DMS 273 (cell line): ENCODE measurements at regions not wholly inside any gene's neighbourhood (a gene's known extent, or its start where the extent isn't known, plus 50 kb on each side); places are given as distances from the start of the nearest gene placed in this dataset.
A peak's percentile ranks its signal among the peaks of the same experiment; 100 is the strongest.

Source experiments
- DNase-seq: peaks from one replicate; lab custom pipeline; 2025; ENCODE audit not compliant: unreplicated experiment; lab: John Stamatoyannopoulos, UW

DNA sequence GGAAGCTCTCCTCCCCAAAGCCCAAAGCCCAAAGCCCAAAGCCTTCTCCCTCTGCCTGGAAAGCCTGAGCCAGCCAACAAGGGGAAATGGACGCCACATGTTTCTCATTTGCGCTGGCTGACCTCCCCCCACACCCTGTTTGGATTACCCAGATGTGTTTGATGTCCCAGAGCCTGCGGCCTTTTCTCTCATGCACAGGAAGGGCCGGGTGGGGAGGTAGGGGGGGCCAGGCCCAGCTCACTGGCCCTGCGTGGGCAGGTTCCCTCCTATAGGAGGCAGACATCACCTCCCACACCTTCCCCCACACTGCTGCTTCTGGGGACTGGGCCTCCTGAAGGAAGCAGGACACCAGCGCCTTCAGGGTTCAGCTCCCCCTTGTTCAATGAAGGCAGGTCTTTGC lies 116.3 kb downstream of the NAV1 start:
- no peak for DNase-seq

DNA sequence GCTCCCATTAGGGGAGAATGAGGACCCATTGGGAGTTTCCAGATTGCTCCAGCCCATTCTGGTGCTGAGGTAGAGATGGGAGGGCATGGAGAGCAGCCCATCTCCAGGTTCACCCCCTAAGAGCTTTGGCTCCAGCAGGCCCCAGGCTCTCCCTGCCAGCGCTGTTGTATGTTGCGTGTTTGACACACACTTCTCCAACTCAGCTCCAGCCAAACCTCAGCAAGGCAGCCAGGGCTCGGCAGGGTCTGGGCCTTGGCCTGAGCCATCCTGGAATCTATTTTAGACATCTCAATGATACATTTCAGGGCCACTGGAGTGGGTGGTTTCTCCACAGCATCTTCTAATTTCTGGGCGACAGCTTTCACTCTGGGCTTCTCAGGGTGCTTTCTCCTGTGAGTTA lies 117.0 kb downstream of the NAV1 start:
- DNase-seq = no peak

DNA sequence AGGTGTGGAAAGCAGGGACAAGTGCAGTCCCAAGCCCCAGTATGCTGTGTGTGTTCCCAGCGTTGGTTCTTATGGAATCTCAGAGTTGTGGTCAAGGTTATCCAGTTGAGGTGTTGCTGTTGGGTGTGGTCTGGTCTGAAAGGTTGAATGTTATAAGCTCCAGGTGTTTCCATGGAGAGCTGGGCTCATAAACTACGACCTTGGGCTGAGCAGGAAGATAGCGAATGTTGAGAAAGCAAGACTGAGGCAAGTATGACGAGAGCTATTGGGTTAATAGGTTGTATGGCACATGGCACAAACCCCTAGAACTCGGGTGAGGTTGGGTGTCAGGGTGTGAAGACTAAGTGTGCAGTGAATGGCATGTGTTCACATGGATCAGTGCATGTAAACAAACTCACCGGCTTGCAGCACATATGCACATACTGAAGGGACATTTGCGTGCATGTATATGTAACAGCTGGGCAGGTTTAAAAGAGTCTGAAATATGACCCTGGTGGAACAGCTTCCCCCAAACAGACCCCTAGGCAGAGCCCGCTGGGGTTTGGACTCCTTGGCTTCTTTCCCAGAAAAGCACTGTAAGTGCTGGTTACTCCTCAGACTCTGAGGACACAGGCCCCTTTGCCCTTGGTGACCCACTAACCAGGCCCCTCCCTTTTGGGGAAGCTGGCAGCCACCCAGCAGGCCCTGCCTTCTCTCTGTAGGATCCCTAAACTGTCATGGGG lies 117.5 kb downstream of the NAV1 start:
- DNase-seq = peak; percentile 98

DNA sequence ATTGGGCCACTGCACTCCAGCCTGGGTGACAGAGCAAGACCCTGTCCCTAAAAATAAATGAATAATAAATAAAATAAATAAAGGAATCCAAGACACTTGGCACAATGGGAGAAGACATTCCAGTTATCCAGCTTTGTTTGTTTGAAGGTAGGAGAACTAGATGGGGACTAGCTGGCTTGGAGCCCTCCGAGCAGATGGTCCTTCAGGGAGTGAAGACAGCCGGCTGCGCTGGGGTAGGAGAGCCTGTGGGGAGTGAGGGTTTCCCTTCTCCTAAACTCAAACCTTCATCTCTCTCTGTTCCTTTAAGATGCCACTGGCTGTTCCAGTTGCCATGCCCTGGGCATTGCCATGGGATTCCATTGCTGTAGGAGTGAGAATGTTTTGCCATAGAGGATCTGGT lies 120.6 kb downstream of the NAV1 start:
- peak; percentile 91 for DNase-seq

DNA sequence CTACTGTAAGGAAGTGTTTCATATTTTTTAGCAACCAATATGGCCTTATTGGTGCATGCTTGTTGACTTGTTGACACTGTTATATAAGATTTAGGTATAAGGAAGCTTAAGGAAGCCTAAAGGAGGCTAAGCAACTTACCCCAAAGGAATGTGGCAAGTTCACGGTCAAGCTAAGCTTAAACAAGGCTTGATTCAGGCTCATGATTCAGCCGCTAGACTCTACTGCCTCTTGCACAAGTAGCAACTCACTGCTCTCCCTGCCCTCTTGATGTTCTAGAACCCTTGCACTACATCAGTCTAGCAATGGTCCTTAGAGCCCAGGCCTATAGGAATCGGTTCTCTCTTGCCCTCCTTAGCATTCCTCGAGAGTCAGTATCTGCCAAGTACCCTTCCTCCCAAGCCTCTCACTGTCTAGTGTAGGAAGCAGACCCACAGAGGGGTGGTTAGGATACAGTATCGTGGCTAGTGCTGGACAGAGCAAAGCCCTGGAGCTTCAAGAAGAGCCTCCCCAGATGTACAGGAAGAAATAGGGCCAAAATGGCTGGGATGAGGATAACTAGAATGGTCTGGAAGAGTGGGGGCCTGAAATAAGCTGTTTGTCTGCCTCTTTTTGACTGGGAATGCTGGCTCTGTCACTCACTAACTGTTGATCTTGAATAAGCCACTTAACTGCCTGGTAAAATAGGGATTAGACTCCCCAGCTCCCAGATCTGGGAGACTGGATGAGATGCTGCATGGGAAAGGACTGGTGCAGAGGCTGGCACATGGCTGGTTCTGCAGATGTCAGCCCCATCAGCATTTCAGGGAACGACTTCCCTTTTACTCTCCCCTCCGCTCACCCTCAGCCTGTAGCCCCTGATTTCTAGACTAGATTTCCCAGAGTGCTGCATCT lies 122.2 kb downstream of the NAV1 start:
- no peak for DNase-seq

DNA sequence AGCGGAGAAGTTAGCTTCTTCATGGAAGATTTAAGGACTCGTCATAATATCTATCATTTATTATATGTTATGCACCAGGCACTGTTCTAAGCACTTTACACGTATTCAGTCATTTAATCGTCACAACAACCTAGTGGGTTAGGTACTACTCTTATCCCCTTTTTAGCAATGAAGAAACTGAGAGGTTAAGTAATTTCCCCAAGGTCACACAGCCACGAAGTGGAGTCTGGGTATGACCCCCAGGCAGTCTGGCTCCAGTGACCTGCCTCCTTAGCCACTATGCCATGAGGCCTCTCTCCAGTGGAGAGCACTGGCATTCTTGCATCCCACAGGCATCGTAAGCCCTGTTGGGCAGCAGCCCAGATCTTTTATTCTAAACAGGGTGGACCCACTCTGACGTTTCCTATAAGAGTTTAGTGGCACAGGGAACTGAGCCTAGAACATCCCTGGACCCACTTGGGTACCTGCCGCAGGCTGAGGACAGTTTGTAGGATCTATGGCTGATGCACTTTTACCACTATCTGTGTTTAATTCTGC lies 123.0 kb downstream of the NAV1 start:
- DNase-seq = no peak

DNA sequence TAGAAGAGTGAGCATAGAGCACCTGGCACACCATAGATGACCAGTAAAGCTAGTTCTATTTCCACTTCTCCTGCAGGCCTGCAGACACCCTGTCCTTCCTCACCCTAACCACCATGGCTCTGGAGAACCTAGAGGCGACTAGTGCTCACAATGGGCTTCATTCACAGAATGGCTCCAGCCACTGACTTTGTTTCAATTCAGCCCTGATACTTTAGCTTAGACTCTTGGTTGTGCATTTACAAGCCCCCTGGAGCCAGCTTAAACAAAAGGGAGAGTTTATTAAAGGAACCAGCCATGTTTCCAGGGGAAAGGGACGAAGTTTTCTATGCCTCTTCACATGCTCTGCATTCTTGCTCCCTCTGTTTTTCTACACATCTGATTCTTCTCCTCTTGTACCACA lies 123.7 kb downstream of the NAV1 start:
- no peak for DNase-seq

DNA sequence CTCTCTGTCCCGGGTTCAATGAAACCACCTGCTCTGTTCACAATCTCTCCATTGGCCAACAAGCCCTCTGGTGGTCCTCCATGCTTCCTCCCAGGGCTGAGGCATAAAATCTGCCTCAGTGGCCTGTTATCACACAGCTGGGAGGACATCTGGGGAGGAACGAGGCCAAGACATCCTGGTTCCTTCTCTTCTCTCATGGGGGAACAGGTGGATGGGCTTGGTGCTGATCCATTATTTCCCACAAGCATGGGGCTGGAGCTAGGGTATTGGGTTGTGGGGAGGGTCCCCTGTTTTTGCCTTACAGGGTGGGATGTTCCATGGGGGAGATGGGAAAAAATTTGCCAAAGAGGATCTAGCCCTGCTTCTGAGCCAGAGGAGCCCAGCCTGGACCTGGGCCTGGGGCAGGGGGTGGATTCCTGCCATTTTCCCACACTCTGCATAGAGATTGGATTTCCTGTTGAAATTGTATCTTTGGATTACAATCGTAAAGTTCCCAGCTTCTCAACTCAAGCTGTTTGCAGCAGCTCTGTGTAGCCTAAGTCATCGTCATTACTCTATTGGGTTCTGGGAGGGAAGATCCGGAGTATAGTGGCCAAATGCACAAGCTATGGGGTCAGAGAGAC lies 124.7 kb downstream of the NAV1 start:
- DNase-seq = no peak

DNA sequence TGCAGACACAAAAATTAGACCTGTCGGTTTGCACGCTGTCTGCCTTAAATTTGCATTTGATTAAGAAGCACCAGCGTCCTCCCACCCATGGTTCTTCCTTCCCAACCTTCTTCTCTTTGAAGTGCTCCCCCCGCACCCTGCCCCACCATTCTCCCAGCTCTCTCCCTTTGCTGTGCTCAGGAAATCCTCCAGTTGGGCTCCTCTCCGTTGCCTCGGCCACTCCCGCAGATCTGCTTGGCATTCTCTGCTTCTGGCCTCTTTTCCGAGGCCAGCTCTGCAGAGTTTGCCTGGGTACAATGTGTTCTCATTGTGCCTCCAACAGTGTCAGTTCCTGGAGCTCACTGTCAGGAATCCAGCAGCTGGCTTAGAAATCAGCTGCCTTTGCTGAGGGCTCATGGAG lies 126.1 kb downstream of the NAV1 start:
- no peak for DNase-seq

DNA sequence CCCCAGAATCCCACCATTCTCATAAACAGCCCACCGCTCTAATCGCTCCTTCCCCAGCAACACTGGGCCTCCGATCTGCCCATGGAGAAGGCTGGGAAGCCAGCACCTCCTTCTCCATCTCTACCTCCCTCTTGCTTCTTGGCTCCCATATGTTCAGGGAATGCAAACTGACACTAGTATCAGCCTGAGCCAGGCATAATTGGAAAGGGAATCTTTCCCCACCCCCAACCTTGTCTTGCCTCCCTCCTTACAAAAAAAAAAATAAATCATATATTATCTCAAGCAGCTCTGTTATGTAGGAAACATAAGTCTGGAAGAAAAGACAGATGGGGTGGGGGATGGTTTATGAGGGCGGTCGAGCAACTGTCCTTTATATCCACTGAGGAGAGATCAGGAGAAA lies 127.2 kb downstream of the NAV1 start:
- peak; percentile 76 for DNase-seq

DNA sequence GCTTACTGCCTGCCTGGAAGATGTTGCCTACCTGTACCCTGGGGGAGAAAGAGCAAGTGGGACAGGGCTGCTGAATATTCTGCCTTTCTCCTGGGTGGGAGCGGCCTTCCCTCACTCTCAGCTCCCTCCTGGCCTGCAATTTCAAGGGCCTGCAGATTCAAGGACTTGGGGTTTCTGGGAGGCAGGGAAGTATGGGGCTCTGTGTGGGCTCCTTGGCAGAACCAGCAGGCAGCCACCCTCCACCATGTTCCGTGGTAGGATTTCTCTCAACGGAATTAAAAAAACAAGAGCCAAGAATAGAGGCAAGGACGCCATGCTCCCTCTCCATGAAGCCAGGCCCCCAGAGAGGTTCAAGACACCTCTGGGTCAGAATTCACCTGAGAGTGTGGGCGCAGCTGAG lies 127.7 kb downstream of the NAV1 start:
- peak; percentile 63 for DNase-seq

DNA sequence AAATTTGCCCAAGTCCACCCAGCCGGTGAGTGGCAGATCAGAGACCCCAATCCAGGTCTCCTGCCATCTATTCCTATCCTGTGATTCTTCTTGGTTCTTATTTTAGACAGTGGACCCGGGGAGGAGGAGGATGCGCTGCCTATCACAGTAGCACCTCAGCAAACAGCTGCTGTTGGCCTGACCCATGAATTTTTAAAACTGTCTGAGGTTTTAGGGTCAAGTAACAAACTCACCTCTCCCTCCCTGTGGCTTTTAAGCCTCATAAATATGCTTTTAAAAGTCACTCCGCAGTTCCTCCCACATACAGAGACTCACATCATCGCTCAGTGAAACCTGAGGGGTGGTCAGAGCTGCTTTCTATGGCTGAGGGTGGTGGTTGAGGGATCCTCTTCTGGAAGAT lies 128.6 kb downstream of the NAV1 start:
- no peak for DNase-seq

DNA sequence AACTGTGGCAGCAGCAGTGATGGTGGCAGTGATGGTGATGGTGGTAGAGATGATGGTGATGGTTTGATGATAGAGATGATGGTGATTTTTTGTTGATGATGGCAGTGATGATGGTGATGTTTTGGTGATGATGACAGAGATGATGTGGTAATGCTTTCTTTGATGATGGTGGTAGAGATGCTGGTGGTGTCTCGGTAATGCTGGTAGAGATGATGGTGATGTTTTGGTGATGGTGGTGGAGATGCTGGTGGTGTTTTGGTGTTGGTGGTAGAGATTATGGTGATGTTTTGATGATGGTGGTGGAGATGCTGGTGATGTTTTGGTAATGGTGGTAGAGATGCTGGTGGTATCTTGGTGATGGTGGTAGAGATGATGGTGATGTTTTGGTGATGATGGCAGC lies 131.6 kb downstream of the NAV1 start:
- no peak for DNase-seq

DNA sequence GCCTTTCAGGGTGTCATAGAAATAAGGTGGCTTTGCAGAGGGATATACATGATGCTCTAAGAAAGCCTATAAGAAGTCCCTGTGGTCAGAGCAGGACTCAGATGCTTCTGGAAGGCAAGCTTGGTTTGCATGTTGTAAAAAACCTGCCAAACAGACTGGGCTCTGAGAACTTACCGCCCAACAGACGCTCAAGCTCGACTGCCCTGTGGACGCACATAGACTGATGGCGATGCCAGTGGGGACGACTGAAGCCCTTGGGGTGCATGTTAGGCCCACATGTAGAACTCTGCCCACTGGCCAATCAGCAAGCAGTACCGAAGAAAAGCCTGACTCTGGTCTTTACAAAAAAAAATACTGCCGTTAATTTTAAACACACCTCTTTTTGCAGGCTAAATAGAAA lies 133.8 kb downstream of the NAV1 start:
- no peak for DNase-seq

DNA sequence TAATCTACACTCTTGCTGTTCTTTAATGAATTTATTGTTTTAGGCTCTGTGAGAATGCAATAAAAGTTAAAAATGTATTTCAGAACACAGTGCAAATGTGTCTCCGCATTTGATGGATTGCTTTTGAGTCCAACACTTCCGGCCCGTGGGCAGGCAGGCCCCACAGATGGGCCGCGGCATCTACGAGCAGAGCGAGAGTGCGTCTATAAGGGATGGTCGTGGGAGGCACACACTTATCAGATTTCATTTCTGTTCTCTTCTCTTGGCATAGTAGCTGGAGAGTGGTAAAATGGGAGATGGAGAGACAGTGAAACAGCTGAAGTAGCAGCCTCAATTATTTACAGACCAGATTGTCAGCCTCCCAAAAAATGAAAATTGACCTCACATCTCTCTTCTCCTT lies 134.2 kb downstream of the NAV1 start:
- DNase-seq = no peak

DNA sequence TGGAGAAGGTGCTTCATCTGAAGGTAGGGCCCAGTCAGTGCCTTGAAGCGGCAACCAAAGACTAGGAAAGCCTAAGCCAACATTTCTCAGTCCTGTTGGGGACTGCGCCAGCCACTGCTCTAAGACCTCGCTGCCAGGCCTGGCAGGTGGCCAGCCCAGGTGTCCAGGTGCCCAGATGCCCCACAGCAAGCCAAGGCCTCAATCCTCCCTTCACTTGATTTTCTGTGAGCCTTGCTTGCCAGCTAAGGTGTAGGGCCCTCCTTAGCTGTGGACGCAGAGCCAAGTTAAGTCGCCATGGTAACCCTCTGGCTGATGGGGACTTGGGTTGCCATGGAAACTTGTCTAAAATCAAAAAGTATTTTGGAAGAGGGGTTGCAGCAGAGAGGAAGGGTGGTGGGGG lies 135.0 kb downstream of the NAV1 start:
- peak; percentile 42 for DNase-seq

DNA sequence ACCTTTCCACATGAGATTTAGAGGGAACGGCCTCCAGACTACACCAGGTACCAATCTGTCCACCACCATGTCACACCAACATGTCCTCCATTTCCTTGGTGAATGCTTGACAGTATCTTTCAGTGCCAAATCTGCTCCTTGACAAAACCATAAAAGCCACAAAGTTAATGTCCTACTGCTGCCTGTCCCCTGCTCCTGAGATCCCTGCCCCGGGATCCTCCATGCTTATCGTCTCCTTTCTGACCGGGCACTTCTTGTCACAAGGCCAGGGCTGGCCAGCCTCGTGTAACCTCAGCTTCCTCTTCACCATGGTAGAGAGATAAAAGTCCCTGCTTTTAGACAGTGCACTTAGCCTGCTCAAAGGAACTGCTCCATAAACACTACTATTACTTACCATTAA lies 136.2 kb downstream of the NAV1 start:
- no peak for DNase-seq

DNA sequence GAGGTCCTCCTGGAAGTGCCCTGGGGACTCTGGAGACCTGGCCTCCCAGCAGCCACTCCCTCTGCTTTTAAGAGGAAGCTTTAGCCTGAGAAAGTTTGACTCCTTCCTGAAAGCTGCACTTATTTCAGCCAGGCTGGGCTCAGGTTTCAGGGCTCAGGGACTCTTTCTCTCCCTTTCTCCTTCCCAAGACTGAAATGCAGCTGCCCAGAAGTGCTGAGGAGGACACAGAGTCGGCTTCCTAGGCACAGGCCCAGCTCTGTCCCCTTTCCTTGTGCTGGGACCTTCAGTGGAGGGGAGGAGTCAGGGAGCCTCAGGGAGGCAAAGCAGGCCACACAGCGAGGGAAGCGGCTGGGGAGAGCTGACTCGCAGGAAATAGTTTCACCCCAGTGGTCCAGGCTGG lies 137.3 kb downstream of the NAV1 start:
- DNase-seq = peak; percentile 43

DNA sequence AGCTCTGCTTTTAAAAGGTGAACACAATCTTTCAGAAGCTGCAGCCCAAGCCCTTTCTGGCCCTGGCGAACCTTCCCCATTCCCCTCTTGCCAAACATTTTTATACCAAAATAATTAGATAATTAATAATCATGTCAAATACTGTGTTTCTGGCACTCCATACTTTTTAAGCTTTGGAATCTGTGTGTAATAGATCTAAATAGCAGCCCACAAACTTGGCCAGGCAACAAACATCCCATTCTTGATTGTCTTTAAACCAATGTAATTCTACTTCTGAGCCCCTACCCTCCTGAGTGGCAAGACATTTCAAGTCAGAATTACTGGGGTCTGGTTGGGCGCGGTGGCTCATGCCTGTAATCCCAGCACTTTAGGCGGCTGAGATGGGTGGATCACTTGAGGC lies 137.7 kb downstream of the NAV1 start:
- DNase-seq = no peak

DNA sequence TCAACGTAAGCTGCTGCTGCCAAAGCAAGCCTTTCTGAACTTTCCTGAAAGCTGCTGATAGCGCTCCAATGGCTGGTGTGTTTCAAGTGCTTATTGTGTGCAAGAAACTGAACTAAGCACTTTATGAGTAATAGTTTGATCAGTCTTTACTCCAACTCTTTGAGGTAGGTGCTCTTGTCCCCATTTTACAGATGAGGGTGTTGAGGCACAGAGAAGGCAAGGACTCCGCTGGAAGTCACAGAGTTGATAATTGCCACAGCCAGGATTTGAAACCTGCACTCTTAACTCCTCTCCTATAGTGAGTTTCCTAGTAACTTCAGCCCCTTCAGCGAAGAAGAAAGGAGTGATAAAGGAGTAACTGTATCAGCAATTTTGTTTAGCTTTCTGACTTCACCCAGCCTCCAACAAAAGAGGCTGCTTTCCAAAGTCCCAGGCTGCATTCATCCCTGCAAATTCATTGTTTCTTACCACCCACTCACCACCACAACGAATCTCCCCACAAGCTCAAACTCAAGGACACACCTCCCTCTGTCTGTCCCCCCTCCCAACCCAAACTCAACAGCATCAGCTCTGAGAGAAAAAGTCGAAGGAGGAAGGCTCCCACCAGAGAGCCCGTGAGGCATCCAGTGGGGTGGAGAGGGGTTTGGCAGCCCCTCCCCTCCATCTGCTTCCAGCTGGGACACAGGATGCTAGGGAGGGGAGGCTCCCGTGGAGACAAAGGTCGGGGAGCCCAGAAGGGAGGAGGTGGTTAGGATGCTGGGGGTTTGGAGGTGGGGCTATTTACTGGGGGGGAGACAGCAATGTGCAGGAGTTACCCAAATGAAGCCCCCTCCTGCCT lies 139.6 kb downstream of the NAV1 start:
- peak; percentile 90 for DNase-seq

DNA sequence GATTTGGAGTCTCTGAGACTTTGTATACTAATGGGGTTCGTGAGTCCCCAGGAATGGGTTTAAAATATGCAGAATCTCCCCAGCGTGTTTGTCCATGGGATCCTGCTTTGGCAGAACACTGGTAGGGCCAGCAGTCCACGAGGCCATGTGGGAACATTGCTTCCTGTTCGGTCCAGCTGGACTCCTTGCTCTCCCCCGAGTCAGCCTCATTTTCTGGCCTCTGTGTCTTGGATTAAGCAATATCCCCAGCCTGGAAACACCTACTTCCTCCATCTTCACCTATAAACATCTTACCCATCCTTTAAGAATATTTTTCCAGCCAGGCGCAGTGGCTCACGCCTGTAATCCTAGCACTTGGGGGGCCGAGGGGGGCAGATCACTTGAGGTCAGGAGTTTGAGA lies 142.4 kb downstream of the NAV1 start:
- peak; percentile 63 for DNase-seq
